Dermis microvascular lymphatic vessel endothelial cell (primary cell): ENCODE measurements at regions not wholly inside any gene's neighbourhood (a gene's known extent, or its start where the extent isn't known, plus 50 kb on each side); places are given as distances from the start of the nearest gene placed in this dataset.

Experiments
- DNase-seq, 2 donors: peaks; one replicate each; pipeline versions ENCODE4 v3.0.0 to v3.0.0-alpha.2; 2010; ENCODE audit warnings: low read depth in 2 of 2

GRCh38 chr14:53551862-53552261 lies 398.7 kb upstream of the DDHD1 start:
- no peak for DNase-seq

- no peak for DNase-seq
Observed at GRCh38 chr14:53550776-53551175, 397.7 kb upstream of the DDHD1 start.

GRCh38 chr14:53549956-53550355 lies 396.8 kb upstream of the DDHD1 start:
- DNase-seq = peak; percentile 33 to 92

GRCh38 chr14:53547593-53547992 lies 394.5 kb upstream of the DDHD1 start:
- DNase-seq = no peak

- no peak for DNase-seq
Observed at GRCh38 chr14:53545217-53545616, 392.1 kb upstream of the DDHD1 start.

DNA sequence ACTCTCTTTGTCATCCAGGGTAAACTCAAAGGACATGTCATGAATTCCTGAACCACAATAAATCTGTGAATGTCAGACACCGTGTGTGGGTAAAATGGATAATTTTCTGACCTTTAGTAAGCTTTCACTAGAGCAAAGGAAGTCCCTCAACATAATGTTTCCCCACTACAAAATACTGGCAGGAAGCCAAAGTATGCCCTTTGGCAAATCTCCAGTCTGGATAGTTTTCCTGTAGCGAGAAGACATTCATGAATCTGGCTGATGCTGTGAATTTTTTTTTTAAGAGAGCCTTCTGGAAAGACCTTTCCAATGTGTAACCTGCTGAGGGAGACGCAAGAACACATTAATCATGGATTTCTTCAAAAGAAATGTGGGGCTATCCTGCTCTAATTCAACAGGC lies 389.6 kb upstream of the DDHD1 start:
- DNase-seq = peak; percentile 95 to 97

GRCh38 chr14:53541411-53541810 lies 388.3 kb upstream of the DDHD1 start:
- peak in 1 of 2 donors; percentile 48 for DNase-seq

- DNase-seq = peak; percentile 81 to 89
Observed at GRCh38 chr14:53539489-53540126, 386.5 kb upstream of the DDHD1 start.

DNA sequence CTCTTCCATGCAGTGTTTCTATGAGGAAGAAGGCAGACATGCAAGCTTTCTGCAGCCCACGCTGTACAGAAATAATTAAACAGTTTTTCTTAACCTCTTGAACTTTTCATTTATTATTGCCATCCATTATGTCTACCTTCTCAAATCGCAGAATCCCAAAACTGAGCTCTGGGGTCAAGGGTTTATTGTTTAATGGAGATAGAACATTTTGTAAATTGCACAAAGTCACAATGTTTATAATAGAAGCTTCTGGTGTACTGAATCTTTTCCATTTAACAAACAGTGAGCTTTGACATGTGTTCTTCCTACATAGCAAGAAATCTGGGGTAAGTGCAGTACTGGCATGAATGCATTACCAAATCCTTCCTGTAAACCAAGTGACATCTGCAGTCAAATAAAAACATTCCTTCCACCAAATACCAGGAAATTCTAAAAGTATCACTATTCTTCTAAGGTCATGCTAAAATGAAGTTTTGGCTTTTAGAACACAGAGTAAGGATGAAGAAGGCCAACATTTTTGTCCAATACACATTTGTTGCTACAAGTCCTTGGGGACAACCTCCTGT lies 385.3 kb upstream of the DDHD1 start:
- DNase-seq = peak in 1 of 2 donors; percentile 18

DNA sequence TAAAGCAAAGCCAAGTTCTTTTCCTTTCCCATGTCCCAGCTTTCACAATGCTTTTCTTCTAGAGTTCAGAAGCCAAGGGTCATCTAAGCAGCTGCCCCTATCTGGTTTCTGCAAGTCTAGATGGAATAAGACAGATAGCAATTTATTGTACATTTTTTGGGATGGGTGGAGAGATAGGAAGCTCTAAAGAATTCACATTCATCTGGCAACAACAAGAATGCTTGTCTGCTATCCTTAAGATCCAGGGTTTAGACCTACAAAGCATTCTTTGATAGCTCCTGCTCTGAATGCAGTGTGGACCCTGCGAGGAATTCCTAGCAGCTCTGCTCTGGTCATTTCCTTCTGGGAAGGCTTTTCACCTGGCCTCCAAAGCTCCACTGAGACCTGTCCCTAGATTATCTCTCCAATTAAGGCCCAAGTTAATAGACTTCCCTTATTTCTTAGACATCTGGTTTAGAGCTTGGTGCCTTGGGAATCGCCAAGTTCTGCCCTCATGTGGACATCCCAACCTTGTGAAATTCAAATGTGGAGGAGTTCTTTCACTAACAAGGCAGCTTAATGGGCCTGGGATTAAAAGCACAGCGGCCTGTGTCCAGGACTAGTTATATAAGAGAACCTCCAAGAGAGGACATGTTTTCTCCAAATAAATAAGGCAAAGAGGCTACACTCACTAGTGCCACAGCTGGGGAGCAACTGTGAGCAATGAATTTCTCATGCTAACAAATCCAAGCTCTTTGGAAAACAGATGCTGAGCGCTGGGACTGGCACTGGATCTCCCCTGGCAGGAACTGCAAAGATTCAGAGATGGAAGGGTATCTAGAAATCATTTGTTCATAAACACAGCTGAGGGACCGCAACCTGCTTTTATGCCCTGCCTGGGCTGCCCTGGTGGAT lies 384.5 kb upstream of the DDHD1 start:
- DNase-seq = no peak

DNA sequence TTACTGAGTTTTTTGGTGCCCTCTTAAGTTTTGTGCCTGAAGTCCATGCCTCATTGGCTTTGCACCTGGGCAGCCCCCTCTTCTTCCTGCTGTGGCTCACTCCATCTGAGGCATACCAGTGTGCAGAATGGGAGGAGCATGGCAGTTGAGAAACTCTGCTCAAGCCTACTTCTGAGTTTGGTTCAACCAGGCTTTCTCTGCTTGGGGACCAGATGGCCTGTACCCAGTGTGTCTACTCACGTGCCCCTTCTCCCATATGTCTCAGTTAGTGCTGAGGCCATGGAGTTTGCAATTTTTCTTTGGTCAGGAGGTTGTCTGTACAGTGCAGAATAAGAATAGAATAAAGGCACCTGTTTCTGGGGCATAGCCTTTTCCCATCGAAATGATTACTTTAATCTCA lies 383.3 kb upstream of the DDHD1 start:
- DNase-seq = no peak

GRCh38 chr14:53534841-53535240 lies 381.7 kb upstream of the DDHD1 start:
- no peak for DNase-seq

GRCh38 chr14:53533384-53533970 lies 380.4 kb upstream of the DDHD1 start:
- DNase-seq = no peak

DNA sequence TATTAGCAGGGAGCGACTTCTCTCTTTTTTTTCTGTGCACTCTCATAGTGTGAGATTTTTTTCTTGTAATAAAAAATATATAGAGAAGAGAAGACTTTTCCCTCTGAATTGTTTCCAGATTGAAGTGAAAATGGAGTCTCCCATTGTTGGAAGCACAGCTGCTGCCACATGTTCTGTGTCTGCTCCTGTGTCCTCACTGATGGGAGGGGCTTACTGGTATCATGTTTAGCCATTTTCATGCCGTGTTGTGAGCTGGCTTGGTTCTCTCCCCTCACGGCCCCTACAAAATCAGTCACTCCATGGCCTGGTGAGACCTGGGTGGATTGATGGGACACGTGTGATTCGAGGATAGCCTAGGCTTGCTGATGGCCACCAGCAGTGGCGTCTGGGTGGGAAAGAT lies 379.7 kb upstream of the DDHD1 start:
- no peak for DNase-seq

- no peak for DNase-seq
Observed at GRCh38 chr14:53531730-53532129, 378.6 kb upstream of the DDHD1 start.

GRCh38 chr14:53531156-53531555 lies 378.0 kb upstream of the DDHD1 start:
- DNase-seq = no peak

- DNase-seq = no peak
Observed at GRCh38 chr14:53529519-53529918, 376.4 kb upstream of the DDHD1 start.

DNA sequence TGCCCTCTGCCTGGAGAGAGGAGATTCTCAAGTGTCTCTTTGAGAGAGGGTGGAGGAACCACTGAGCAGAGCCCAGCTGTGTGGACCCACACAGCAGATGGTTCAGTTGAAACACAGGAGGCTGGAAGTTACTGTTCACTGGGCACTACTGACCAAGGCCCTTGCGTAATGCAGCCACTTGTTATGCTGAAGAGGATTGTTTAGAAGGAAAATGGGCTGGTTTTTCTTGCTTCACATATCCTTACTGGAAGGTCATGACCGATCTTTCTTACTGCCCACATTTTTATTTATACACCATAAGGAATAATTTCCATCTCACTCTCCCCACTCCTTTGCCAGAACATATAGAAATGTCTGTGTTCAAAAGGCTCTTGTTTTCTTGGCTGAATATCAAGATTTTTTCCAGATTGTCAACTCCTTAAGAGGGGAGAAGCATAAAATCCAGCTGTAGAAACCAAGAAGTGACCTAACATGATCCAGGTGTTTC lies 375.1 kb upstream of the DDHD1 start:
- no peak for DNase-seq

GRCh38 chr14:53526200-53526599 lies 373.1 kb upstream of the DDHD1 start:
- no peak for DNase-seq

GRCh38 chr14:53525608-53526007 lies 372.5 kb upstream of the DDHD1 start:
- DNase-seq = no peak

- DNase-seq = no peak
Observed at GRCh38 chr14:53524391-53524790, 371.3 kb upstream of the DDHD1 start.

- DNase-seq = no peak
Observed at GRCh38 chr14:53523226-53523625, 370.1 kb upstream of the DDHD1 start.
